Endometrium (tissue), 2 donors: ENCODE measurements at regions not wholly inside any gene's neighbourhood (a gene's known extent, or its start where the extent isn't known, plus 50 kb on each side); places are given as distances from the start of the nearest gene placed in this dataset.

Experiments used
- FAIRE-seq: peaks from 2 replicates; lab custom pipeline; 2012; peaks lifted over from hg19 to GRCh38; lab: Jason Lieb, UNC
- donor health status: control.
- donor health status: control.

DNA sequence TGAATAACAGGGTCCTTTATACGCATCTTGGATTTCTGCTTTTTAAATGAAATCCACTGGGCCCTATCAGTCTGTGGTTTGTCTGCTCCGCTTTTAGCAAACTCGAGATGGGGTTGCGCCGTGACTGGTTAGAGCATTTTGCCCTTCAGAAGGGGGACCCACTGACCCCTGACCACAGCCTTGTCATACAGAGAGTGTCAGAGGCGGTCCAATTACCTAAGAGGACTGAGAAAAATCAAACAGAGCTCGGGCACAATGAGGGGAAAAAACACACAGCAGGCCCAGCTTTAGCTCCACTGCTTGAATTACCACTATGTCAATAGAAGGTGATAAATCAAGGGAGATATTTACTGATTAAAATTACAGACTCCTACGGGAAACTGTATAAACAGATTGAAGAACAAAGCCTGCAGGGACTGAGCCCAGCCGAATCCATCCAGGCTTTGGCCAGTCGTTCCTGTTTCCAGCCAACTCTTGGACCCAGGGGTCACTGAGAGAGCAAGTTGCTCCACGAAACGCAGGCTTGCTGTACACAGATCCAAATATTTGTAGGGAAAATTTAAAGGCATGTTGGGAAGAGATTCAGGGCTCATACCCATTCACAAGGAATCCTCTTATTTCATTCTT is 131.9 kb upstream of the ZFHX3 start:
- no peak for FAIRE-seq

DNA sequence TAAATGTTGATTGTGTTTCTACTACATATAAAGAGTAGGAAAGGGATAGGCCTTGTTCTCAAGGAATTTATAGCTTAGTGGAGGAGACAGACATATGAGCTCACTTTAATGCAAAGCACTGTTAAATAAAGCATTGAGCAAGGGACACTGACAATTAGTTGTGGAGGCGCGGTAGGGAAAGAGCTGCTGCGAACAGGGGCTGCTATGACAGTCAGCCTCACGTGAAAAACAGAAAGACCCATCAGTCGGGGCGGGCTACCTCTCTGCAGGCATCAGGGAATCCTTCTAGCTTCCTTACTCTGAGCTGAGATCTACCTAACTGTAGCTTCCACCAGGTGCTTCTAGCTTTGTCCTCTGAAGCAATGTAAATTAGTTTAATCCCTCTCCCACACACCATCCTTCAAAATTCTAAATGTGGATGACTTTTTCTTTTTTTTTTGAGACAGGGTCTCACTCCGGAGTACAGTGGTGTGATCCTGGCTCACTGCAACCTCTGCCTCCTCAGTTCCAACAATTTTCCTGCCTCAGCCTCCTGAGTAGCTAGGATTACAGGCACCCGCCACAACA is 129.9 kb upstream of the ZFHX3 start:
- no peak for FAIRE-seq

DNA sequence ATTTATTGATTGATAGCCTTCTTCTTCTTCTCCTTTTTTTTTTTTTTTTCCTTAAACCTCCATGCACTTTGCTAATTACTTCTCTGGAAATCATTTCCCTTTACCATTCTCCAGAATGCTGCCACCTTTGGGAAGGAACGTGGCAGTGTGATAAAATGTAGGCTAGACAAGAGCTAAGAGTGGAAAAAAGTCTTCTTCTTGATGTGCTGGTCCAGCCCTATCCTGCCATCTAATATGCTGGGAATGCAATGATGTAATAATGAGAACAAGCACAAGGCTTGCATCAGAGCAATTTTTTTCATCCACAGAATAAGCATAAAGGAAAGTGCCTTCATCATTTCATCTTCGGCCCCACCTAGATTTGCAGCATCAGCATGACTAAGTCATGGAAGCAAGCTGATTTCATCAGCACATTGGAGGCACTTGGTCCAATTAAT is 128.7 kb upstream of the ZFHX3 start:
- FAIRE-seq = no peak

DNA sequence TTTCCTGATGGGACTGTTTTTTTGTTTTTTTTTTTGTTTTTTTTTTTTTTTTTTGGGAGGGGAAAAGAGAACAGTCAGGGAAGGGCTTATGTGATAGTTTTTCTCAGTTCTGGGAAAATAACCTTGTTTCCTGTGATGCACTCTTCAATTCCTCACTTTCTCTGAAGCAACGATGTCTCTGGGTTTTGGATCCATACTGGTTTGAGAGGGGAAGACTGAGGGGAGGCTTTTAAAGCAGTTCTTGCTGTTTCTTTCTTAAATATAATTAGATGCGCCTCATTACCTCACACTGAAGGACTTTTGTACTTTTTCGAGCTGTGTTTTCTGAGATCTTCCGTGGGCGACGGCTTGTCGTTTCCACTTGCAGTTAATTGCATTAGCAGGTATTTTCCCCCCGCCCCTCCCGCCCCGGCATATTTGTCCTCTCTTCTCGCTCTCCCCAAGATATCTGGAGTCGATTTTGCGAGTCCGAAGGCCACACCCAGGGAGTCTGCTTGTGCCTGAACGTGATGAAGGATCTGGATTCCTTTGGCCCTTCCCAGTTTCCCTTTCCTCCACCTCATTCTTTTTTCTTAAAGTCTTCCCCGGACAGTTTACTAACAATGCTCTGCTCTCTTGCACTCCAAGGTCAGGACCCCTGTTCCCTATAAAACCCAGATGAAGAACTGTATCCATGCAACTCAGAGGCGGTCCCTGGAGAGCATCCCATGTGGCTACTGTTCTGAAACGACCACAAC is 125.2 kb upstream of the ZFHX3 start:
- no peak for FAIRE-seq

DNA sequence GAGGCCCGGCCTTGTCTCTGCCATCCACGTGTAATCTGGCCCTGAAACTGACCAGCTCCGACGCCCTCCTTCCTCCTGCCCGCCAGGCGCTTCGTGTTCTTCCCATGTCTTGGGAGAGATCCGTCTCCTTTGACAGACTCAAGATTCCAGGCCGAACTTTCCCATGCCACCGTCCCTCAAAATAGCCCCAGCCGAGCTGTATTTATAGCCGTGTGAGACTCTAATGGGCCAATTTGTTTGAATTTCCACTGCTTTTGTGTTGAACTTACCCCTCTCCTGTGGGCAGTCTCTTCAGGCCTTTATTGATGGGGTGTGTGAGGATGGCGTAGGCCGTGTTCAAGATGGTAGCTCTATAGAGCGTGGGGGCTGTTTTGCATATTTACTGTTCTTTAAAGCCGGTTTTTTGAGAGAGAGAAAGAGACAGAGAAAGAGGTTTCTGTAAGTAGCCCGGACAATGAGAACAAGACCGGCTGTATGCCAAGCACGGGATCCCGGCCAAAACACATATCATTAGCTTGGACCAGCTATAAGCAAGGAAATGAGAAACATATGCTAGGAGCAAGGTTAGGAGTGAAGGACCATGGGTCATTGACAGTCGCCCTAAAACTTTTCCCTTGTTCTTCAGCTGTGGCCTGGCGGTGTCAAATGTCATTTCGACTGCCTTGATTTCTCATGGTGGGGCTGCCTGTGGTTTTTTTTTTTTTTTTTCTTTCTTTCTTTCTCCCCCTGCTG is 124.5 kb upstream of the ZFHX3 start:
- FAIRE-seq = peak; percentile 91

DNA sequence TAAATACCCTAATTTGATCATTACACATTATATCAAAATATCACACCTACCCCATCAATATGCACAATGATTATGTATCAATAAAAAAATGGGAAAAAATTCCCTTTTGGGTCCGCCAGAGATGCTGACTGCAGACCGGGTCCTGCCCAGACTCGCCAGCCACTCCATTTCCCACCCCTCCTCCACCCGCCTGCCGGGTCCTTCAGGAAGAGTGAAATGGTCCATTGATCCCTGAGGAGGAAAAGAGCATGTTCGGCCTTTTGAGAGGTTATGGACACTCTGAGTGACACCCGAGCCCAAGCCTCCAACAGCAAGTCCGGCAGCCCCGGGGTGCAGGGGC is 123.9 kb upstream of the ZFHX3 start:
- no peak for FAIRE-seq

DNA sequence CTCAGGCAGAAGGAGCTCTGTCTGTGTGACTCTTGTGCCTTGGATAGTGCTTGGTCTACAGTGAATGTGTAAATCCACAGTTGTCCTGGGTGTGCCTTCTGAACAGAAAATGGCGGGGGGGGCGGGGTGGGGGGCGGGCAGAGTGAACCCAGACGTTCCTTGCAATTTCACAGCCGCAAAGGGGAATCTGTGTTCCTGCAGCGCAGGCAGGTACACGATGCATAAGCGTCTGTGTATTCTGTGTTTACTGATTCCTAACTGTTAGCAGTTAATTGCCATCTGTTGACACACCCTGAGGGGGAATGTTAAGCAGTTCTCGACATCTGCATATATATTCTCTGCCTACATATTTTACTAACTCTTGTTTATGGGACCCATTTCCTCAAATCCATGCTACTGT is 123.5 kb upstream of the ZFHX3 start:
- no peak for FAIRE-seq

DNA sequence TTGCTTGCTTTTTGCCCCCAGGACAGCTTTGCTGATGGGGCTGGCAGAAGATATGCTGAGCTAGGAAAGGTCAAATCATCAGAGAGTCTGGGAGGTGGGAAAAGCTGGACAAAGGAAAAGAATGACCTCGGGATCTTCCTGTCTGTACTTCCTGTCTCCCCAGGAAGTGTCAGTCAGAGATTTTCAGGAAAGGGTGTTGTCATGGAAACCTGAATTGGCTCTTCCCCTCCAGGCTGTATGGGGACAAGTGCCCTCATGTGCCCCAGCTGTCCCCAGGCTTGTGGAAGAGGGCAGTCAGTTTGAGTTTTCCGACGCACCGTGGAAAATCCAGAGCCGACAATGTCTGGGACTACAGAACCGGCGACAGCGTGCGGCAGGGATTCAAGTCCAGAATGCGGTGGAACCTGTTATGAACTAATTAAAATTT is 122.7 kb upstream of the ZFHX3 start:
- no peak for FAIRE-seq

DNA sequence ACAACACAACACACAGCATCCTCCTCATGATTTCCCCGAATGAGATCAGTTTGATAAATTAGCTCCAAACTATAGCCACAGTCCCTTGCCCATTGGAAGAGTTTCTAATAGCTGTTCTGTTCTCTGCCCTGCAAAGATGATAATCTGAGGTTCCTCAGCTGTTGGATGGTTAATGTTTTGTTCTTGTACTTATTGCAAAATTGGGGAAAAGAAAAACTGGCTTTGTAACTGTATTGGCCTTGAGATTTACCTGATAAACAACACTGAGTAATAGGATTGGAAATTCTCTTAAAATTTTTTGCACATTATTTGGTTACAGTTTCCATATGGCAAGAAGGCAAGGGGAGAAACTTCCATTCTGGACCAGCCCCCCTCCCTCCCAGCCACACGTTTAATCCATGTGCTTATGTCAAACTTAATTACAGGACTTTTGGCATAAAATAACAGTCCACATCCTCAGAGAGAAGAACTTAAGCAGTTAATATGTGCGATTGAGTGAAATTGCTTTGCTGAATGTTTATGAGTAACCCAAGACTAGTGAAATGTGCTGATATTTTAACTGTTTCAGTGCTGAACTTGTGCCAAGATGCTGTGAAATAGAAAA is 119.1 kb upstream of the ZFHX3 start:
- FAIRE-seq = no peak

DNA sequence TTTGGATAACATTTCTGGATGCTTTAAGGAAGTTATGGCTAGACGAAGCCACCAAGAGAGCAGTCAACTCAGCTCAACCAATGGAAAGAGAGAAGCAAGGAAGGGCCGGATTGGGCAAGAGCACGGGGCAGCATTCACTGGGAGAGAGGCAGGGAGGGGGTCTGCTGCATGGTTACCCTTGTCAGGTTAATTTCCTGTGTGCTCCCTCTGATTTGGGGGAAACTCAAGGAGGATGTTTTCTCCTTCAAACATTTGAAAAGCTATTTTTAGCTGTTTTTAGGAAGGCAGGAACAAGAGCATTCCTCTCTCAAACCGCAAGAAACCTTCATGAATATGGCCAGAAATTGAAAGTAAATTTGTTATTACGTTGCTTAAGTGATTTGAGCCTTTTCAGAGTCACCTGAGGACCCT is 118.5 kb upstream of the ZFHX3 start:
- no peak for FAIRE-seq

DNA sequence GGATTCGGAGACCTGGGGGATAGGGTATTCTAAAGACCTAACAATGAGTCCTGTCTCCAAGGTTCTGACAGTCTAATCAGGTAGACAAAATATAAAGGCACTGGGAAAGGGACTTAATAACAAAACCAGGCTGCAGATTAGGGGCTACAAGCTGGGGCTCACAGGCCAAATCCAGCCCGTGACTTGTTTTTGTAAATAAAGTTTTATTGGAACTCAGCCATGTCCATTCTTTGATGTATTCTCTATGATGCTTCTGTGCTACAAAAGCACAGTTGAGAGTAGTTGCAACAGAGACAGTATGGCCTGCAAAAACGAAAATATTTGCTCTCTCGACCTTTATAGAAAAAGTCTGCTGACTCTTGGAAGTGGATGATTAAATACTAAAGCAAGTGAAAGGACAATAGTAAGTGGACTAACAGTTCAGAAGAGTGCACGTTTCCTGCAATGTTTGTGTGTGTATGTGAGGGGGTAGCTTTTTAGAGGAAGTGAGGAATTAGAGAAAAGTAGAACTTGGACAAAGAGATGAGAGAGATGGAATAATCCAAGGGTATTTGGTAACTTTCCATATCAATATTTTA is 115.4 kb upstream of the ZFHX3 start:
- no peak for FAIRE-seq

DNA sequence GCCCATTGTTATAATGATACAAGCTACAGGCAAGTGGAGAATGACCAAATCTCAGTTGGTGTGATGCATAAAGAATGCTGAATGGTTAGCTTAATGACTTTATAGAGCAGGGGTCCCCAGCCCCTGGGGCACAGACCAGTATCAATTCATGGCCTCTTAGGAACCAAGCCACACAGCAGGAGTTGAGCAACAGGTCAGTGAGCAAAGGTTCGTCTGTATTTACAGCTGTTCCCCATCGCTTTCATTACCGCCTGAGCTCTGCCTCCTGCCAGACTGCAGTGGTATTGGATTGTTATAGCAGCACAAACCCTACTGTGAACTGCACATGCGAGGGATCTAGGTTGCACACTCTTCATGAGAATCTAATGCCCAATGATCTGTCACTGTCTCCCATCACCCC is 114.0 kb upstream of the ZFHX3 start:
- FAIRE-seq = no peak

DNA sequence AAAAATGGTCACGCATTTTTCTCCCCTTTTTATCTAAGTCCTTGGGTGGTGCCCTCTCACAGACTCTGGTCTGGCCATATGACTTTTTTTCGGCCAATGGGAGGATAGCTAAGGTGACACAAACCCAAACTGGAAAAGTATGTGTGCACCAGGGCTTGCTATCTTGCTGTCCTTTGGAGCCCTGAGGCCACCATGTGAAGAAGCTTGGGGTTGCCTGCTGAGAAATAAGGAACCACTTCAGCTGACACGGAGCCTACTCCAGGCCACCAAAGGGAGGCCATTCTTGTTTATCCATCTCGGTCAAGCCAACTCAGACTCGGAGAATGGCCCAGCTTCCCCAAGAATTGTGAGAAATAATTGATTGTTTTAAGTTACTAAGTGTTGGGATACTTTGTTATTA is 111.4 kb upstream of the ZFHX3 start:
- no peak for FAIRE-seq

DNA sequence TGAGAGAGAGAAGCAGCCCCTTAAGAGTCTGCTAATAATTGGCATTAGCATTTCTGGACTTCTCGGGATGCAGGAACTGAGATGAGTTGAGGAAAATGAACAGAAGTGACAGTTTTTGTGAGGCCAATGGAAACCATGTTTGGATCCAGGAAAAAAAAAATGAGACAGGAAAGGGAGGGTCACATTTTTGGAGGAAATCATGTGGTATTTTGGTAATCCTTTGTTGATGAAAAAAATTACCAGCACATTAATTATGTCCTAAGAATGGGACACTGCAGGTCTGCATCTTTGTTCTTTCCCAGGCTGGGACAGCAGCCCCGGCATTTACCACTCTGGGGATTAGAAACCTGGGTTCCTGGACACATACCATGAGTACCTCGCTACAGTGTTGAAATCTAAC is 109.9 kb upstream of the ZFHX3 start:
- FAIRE-seq = no peak

DNA sequence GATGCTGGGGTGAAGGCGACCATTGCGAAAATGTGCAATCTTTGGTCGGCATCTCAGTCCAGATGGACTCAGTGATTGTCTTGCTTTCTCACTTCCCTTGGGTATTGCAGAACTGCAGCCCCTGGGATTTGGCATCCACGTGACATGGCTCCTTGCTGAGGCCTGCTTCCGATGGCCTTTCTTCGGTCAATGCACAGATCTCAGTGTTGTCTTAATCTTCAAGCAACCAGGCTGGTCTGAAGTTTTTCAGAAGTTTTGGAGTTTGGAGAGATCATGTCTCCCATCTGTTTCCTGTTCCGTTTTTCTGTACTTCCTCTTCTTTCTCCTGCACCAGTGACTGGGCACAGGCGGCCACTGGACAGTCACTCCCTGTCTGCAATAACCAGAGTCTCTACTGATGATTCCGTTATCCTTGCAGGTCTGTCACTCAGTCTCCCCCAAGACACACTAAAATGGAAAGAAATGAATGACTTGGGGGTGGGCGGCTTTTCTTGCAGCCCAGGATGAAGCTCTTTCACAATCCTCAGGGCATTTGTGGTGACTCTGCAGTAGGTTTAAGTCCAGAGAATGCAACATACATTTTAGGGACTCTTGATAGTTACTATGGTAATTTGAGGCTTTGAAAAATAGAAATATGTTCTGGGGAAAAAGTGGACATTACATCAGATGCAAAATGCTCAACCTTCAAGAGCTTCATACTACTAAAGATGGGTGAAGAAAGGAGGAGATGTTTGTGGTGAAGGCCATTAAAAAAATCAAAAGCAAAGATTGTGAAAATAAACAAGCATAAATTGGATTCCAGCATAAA is 106.3 kb upstream of the ZFHX3 start:
- no peak for FAIRE-seq

DNA sequence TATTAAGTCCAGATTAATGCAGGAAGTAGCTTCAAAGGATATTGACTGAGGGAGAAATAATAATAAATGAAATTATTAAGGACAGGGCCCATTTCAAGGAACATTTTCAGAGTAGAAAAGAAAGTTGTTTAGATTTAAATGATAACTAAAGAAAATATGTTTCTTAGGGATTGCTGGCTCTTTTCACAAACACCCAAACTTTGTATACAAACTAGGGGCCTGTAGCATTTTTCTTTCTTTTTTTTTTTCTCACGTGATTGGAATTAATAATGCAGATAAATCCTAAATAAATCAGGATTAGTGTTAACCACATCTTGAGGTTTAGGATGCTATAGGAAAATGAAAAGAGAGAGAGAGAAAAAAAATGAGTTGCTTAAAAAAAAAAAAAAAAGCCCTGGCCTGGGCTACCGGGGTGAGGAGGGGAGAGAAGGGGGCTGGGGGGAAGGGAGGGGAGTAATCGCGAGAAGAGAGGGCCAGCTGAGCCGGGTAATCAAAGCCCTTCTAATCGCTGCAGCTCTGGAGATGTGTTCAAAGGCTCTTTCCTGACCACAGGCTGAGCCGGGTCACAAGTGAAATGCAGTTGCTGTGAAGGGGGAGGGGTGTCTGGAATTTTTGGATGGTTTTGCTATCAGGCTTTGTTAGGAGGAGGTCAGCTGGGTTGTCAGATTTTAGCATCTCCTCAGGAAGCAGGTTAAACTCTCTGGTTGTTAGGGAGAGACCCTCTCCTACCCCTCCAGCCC is 104.6 kb upstream of the ZFHX3 start:
- no peak for FAIRE-seq

DNA sequence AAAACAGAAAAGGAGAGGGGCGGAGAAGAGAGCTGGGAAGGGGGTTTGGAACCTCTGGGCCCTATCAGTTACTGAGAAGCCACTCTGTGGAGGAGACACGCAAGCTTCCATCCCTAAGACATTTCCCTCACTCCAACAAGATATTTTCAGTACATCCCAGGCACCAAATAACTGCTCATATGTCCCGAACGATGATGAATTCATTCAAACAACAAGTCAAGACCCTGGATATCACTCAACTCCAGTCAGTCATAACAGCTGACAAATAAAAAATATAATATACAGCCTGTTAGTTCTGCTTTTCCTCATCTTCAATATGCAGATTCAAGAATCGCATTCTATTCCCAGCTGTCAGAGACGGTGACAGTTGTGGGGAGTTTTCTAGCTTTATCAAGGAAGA is 104.0 kb upstream of the ZFHX3 start:
- FAIRE-seq = no peak

DNA sequence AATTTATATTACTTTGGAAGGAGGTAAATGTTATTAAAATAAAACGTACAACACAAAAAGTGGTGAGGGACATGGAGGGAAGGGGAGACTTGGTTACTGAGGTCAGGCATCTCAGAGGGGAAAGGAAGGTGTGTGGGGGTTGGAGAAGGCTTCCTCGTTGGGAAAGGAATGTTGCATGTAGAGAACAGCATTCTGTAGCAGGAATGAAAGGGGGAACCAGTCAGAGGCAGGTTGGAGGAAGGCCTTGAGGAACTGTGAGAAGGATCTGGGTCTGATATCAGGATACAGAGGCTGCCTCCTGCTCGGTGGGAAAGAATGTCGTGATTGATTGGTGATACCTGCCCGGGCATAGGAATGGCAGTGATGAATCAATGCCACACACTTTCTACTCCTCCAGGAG is 103.3 kb upstream of the ZFHX3 start:
- FAIRE-seq = no peak

DNA sequence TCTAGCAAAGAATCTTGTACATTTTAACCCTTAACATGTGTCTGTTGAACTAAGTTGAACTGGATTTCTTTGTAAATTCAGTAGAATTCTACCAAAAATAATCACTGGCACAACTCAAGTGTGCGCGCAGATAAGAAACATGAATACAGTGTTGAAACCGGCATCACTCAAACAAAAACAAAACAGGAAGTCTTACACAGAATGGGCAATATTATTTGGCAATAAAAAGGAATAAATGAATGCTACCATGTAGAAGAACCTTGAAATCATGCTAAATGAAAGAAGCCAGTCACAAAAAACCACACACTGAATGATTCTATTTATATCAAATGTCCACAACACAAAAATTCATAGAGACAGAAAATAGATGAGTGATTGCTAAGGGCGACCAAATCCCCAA is 102.9 kb upstream of the ZFHX3 start:
- FAIRE-seq = no peak

DNA sequence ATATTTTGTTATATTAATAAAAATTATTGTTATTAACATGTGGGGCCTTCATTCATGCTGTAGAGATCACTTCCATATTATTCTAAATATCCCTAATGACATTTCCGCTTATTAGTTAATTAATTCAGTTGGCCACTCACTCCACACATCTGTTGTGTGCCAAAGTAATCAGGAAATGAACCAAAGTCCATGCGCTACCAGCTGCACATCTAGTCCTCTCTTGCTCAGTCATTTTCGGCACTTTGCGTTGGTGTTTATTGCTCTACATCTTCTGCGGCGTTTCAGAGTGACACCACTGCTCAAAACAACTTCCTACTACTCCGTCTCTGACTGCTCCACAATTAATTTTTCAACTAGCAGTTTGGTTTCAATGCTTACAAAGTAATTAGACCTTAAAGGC is 101.4 kb upstream of the ZFHX3 start:
- FAIRE-seq = no peak

DNA sequence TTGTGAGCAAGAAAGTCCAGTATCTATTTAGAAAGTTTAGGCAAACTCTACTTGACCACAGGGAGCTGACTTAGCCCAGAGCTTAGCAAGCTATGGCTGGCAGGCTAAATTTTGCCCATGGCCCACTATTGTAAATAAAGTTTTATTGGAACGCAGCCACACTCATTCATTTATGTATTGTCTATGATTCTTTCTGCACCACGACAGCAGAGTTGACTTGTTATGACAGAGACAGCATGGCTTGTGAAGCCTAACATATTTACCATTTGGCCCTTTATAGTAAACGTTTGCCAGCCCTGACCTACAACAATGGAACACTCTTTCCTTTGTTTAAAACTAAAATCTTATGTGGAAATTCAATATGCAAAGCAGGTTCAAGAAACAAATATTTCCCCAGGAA is 100.0 kb upstream of the ZFHX3 start:
- FAIRE-seq = no peak
